ENCODE measurements at regions not wholly inside any gene's neighbourhood (a gene's known extent, or its start where the extent isn't known, plus 50 kb on each side); places are given as distances from the start of the nearest gene placed in this dataset.

- intact Hi-C loops (cut with DNase I, micrococcal nuclease) = no loop called here
- no peak for TF ChIP-seq CTCF (IDR thresholded peaks at IDR 0.05)
- no peaks in the 10 kb centered on the region for H3K36me3 Mint-ChIP-seq (ENCODE audit: low read depth)
- Histone ChIP-seq H3K27me3 (ENCODE audit: control insufficient read depth in 1 of 2, insufficient read depth in 2 of 2, low read length in 2 of 2) (no peaks in the 10 kb centered on the region), H3K4me3 (ENCODE audit: low read length) (no peak overlapping the region), H3K9me3 (ENCODE audit: control insufficient read depth in 1 of 2, insufficient read depth in 1 of 2, low read length in 2 of 2) (no peaks in the 10 kb centered on the region), H3K36me3 (ENCODE audit: insufficient read depth, low read length) (no peaks in the 10 kb centered on the region), H3K27ac (ENCODE audit: low read depth in 1 of 2, low read length in 2 of 2) (no peak overlapping the region), H3K4me1 (ENCODE audit: insufficient read depth, low read length) (no peaks in the 10 kb centered on the region)
- no peak overlapping the region for H3K27ac Mint-ChIP-seq
- no peaks in the 10 kb centered on the region for H3K4me1 Mint-ChIP-seq (ENCODE audit: low read depth)
- ChIA-PET CTCF (no interaction called here), POLR2A (no interaction called here)
- H3K27me3 Mint-ChIP-seq = no peaks in the 10 kb centered on the region
- ATAC-seq (ENCODE audit: poor library complexity) (no peak), DNase-seq (no peak)
- no peak overlapping the region for H3K4me3 Mint-ChIP-seq
- no peaks in the 10 kb centered on the region for H3K9me3 Mint-ChIP-seq
Measured at GRCh38 chr20:40798066-40798465, 109.0 kb upstream of the MAFB start.

DNA sequence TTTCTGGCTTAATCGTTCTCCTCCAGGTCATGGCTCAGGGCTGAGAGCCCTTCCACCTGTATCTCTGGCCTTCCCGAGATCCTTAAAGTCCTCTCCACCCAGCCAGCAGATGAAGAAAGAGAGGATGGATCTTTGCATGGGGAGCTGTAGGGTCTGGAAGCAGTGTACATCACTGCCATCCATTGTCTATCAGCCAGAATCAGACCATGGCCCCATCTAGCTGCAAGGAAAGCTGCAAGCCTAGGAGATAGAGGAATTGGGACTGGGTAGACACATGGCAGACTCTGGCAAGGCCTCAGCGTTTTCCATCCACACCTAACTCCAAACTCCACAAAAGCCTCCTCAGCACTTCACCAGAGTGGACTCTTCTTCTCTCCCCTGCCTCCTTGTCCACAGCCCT lies 113.8 kb upstream of the MAFB start:
- Histone ChIP-seq H3K4me3 (ENCODE audit: low read length) (no peak overlapping the region), H3K36me3 (ENCODE audit: insufficient read depth, low read length) (no peaks in the 10 kb centered on the region), H3K4me1 (ENCODE audit: insufficient read depth, low read length) (no peaks in the 10 kb centered on the region), H3K27ac (ENCODE audit: low read depth in 1 of 2, low read length in 2 of 2) (no peak overlapping the region), H3K27me3 (ENCODE audit: control insufficient read depth in 1 of 2, insufficient read depth in 2 of 2, low read length in 2 of 2) (no peaks in the 10 kb centered on the region), H3K9me3 (ENCODE audit: control insufficient read depth in 1 of 2, insufficient read depth in 1 of 2, low read length in 2 of 2) (no peaks in the 10 kb centered on the region)
- no peak for TF ChIP-seq CTCF (IDR thresholded peaks at IDR 0.05)
- no peak overlapping the region for H3K4me3 Mint-ChIP-seq
- intact Hi-C loops (cut with DNase I, micrococcal nuclease) = no loop called here
- H3K9me3 Mint-ChIP-seq = no peaks in the 10 kb centered on the region
- ChIA-PET POLR2A (no interaction called here), CTCF (no interaction called here)
- H3K27me3 Mint-ChIP-seq = peaks cover 5% of the 10 kb centered on the region
- ATAC-seq (ENCODE audit: poor library complexity) = no peak
- H3K27ac Mint-ChIP-seq = no peak overlapping the region
- no peak for DNase-seq
- H3K4me1 Mint-ChIP-seq (ENCODE audit: low read depth) = no peaks in the 10 kb centered on the region
- no peaks in the 10 kb centered on the region for H3K36me3 Mint-ChIP-seq (ENCODE audit: low read depth)

GRCh38 chr20:40803381-40803780 lies 114.3 kb upstream of the MAFB start:
- Histone ChIP-seq H3K36me3 (ENCODE audit: insufficient read depth, low read length) (no peaks in the 10 kb centered on the region), H3K9me3 (ENCODE audit: control insufficient read depth in 1 of 2, insufficient read depth in 1 of 2, low read length in 2 of 2) (no peaks in the 10 kb centered on the region), H3K27me3 (ENCODE audit: control insufficient read depth in 1 of 2, insufficient read depth in 2 of 2, low read length in 2 of 2) (no peaks in the 10 kb centered on the region), H3K27ac (ENCODE audit: low read depth in 1 of 2, low read length in 2 of 2) (no peak overlapping the region), H3K4me3 (ENCODE audit: low read length) (no peak overlapping the region), H3K4me1 (ENCODE audit: insufficient read depth, low read length) (no peaks in the 10 kb centered on the region)
- Mint-ChIP-seq H3K36me3 (ENCODE audit: low read depth) (no peaks in the 10 kb centered on the region), H3K4me1 (ENCODE audit: low read depth) (no peaks in the 10 kb centered on the region), H3K27ac (no peak overlapping the region), H3K9me3 (no peaks in the 10 kb centered on the region), H3K27me3 (peaks cover 5% of the 10 kb centered on the region), H3K4me3 (no peak overlapping the region)
- intact Hi-C loops (cut with DNase I, micrococcal nuclease) = no loop called here
- ChIA-PET CTCF (interaction anchor here (0.9 kb wide), 1 partner anchor 13 kb away, joined by 4 read pairs; no protein-coding TSS in a partner anchor), POLR2A (no interaction called here)
- ATAC-seq (ENCODE audit: poor library complexity) = no peak
- no peak for TF ChIP-seq CTCF (IDR thresholded peaks at IDR 0.05)
- no peak for DNase-seq

All from CD4-positive, alpha-beta T cell (primary cell).